ENCODE measurements at regions not wholly inside any gene's neighbourhood (a gene's known extent, or its start where the extent isn't known, plus 50 kb on each side); places are given as distances from the start of the nearest gene placed in this dataset.

DNA sequence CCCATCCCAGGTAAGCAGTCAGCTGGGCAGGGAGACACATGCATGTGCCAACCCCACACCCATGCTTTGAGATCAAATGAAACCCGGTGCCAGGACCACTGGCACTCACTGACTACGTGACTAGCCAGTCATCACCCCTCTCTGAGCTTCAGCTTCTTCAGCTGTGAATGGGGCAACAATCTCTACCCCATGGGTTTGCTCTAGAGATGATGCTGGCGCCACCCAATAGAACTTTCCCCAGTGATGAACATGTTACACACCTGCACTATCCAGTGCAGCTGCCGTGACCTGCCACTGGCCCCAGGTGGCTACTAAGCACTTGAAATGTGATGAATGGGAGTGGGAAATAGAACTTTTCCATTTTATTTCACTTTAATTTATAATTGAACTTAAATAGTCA lies 70.3 kb downstream of the PITPNM2 start:
- Histone ChIP-seq H3K27me3 (no peaks in the 10 kb centered on the region), H3K36me3 (no peaks in the 10 kb centered on the region), H3K9me3 (no peaks in the 10 kb centered on the region), H3K4me1 (peaks cover 16% of the 10 kb centered on the region), H3K4me3 (ENCODE audit: low read depth, low read length) (no peak overlapping the region)
- DNase-seq, result no peak
- no peak for TF ChIP-seq CTCF (IDR thresholded peaks at IDR 0.05; ENCODE audit: low read depth, low read length)

GRCh38 chr12:123078531-123079155 lies 72.2 kb downstream of the PITPNM2 start:
- no peak for DNase-seq
- Histone ChIP-seq H3K27me3 (no peaks in the 10 kb centered on the region), H3K4me1 (peaks cover 9% of the 10 kb centered on the region), H3K4me3 (ENCODE audit: low read depth, low read length) (no peak overlapping the region), H3K9me3 (no peaks in the 10 kb centered on the region), H3K36me3 (no peaks in the 10 kb centered on the region)
- no peak for TF ChIP-seq CTCF (IDR thresholded peaks at IDR 0.05; ENCODE audit: low read depth, low read length)

DNA sequence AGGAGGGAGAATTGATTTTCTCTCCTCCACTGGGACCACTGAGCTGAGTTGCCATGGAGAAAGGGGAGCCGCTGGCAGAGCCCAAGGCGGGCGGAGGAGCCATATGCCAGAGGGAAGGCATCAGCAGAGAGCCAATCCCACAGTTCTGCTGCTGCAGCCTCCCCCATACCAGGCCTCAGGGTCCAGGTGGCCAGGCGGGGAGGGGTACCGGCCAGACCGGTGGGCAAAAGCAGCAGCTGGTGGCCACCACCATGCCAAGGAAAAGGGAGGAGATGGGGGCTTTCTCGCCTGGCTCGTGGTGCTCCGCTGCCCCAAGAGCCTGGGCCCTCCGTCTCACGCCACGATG lies 72.8 kb downstream of the PITPNM2 start:
- H3K4me3 ChIP-seq (ENCODE audit: low read depth, low read length), result no peak overlapping the region
- no peak for DNase-seq
- no peaks in the 10 kb centered on the region for H3K9me3 ChIP-seq
- no peaks in the 10 kb centered on the region for H3K36me3 ChIP-seq
- no peaks in the 10 kb centered on the region for H3K27me3 ChIP-seq
- peaks cover 9% of the 10 kb centered on the region for H3K4me1 ChIP-seq
- no peak for TF ChIP-seq CTCF (IDR thresholded peaks at IDR 0.05; ENCODE audit: low read depth, low read length)

- H3K4me1 ChIP-seq, result peaks cover 9% of the 10 kb centered on the region
- H3K27me3 ChIP-seq, result no peaks in the 10 kb centered on the region
- no peak overlapping the region for H3K4me3 ChIP-seq (ENCODE audit: low read depth, low read length)
- H3K9me3 ChIP-seq, result no peaks in the 10 kb centered on the region
- DNase-seq, result no peak
- TF ChIP-seq CTCF (IDR thresholded peaks at IDR 0.05; ENCODE audit: low read depth, low read length), result no peak
- no peaks in the 10 kb centered on the region for H3K36me3 ChIP-seq
Measured at GRCh38 chr12:123077298-123078119, 73.4 kb downstream of the PITPNM2 start.

DNA sequence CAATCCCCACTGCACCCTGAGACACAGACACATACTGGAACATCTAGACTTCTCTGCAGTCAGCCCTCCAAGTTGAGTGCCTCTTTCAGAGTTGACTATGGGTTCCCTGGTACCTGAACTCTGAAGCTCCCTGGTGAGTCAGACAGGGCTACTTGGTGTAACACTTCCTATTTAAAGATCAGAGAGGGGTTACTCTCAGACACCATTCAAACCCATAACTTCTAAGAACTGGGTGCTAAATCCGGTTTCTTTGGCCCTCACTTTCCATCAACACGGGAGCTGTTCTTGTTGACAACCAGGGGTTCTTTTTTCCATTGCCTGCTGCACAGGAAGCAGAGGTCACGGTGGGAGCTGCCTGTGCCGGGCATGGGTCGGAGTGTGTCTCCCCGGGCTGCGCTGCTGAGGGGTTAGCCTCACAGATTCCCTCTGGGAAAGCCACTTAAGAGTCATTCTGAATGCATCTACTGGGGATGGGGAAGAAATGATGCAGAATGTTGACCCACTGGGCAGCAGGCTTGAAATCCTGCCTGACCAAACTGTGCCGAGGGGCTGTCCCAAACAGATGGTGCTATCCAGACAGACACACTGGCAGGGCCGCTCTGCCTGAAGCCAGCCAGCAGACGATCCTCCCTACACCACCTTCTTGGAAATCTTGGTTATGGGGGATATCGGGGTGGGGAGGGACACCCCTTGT lies 74.1 kb downstream of the PITPNM2 start:
- Histone ChIP-seq H3K4me1 (peaks cover 9% of the 10 kb centered on the region), H3K4me3 (ENCODE audit: low read depth, low read length) (no peak overlapping the region), H3K27me3 (no peaks in the 10 kb centered on the region), H3K9me3 (no peaks in the 10 kb centered on the region), H3K36me3 (no peaks in the 10 kb centered on the region)
- no peak for TF ChIP-seq CTCF (IDR thresholded peaks at IDR 0.05; ENCODE audit: low read depth, low read length)
- no peak for DNase-seq

Measured in BE2C (cell line).